ENCODE measurements at regions not wholly inside any gene's neighbourhood (a gene's known extent, or its start where the extent isn't known, plus 50 kb on each side); places are given as distances from the start of the nearest gene placed in this dataset.

- Mint-ChIP-seq H3K4me1 (peaks cover 22% of the 10 kb centered on the region), H3K4me3 (no peak overlapping the region), H3K27ac (no peak overlapping the region), H3K9me3 (no peaks in the 10 kb centered on the region), H3K36me3 (no peaks in the 10 kb centered on the region), H3K27me3 (ENCODE audit: low read depth) (peaks cover 5% of the 10 kb centered on the region)
- TF ChIP-seq CTCF (IDR thresholded peaks at IDR 0.05; ENCODE audit: unreplicated experiment): no peak
- DNase-seq (ENCODE audit: low spot score in 2 of 2, unreplicated experiment in 2 of 2): no peak
Measured at GRCh38 chr6:1479095-1479494, 89.7 kb downstream of the FOXF2 start.

DNA sequence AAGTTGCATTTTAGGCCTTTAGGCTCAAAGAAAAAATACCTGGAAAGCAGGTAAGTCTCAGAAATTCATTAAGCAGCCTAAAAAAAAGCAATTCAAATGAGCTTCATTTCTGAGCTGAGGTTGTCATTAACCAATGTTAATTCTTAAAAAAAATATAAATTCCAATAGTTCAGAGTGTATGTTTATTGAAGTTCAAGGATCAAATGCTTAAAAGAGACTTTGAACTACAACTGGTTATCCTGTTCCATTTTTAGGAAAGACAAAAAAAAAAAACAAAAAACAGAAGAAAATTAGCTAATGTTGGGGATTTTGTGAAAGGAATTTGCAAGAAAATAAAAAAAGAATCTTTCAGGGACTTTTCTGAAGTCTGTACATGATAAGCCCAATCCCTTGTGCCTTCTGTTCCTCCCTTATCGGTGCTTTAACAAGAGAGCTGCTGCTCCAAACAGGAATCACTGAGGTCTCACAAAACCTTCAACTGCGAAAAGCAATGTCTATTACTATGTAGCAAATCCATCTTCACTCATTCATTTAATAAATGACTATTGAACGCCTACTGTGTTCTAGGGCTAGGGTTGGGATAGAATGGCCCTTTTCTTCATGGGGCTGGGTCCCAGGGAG, 90.3 kb downstream of the FOXF2 start:
- H3K4me3 Mint-ChIP-seq: no peak overlapping the region
- H3K27me3 Mint-ChIP-seq (ENCODE audit: low read depth): peaks cover 6% of the 10 kb centered on the region
- peaks cover 22% of the 10 kb centered on the region for H3K4me1 Mint-ChIP-seq
- no peak for DNase-seq (ENCODE audit: low spot score in 2 of 2, unreplicated experiment in 2 of 2)
- H3K9me3 Mint-ChIP-seq: no peaks in the 10 kb centered on the region
- no peak for TF ChIP-seq CTCF (IDR thresholded peaks at IDR 0.05; ENCODE audit: unreplicated experiment)
- no peaks in the 10 kb centered on the region for H3K36me3 Mint-ChIP-seq
- no peak overlapping the region for H3K27ac Mint-ChIP-seq

- no peak for DNase-seq (ENCODE audit: low spot score in 2 of 2, unreplicated experiment in 2 of 2)
- Mint-ChIP-seq H3K4me3 (no peak overlapping the region), H3K36me3 (no peaks in the 10 kb centered on the region), H3K27ac (no peak overlapping the region), H3K9me3 (no peaks in the 10 kb centered on the region), H3K4me1 (peaks cover 22% of the 10 kb centered on the region), H3K27me3 (ENCODE audit: low read depth) (peaks cover 15% of the 10 kb centered on the region)
- no peak for TF ChIP-seq CTCF (IDR thresholded peaks at IDR 0.05; ENCODE audit: unreplicated experiment)
Measured at GRCh38 chr6:1481286-1481685, 91.9 kb downstream of the FOXF2 start.

GRCh38 chr6:1482381-1483166, 93.2 kb downstream of the FOXF2 start:
- H3K4me1 Mint-ChIP-seq: peaks cover 14% of the 10 kb centered on the region
- no peak for DNase-seq (ENCODE audit: low spot score in 2 of 2, unreplicated experiment in 2 of 2)
- H3K27me3 Mint-ChIP-seq (ENCODE audit: low read depth): peaks cover 15% of the 10 kb centered on the region
- H3K4me3 Mint-ChIP-seq: no peak overlapping the region
- TF ChIP-seq CTCF (IDR thresholded peaks at IDR 0.05; ENCODE audit: unreplicated experiment): no peak
- no peaks in the 10 kb centered on the region for H3K9me3 Mint-ChIP-seq
- no peaks in the 10 kb centered on the region for H3K36me3 Mint-ChIP-seq
- H3K27ac Mint-ChIP-seq: no peak overlapping the region

- H3K4me1 Mint-ChIP-seq: no peaks in the 10 kb centered on the region
- H3K27me3 Mint-ChIP-seq (ENCODE audit: low read depth): peaks cover 15% of the 10 kb centered on the region
- no peak for TF ChIP-seq CTCF (IDR thresholded peaks at IDR 0.05; ENCODE audit: unreplicated experiment)
- no peak overlapping the region for H3K27ac Mint-ChIP-seq
- H3K4me3 Mint-ChIP-seq: no peak overlapping the region
- DNase-seq (ENCODE audit: low spot score in 2 of 2, unreplicated experiment in 2 of 2): no peak
- no peaks in the 10 kb centered on the region for H3K36me3 Mint-ChIP-seq
- no peaks in the 10 kb centered on the region for H3K9me3 Mint-ChIP-seq
Measured at GRCh38 chr6:1485678-1486077, 96.3 kb downstream of the FOXF2 start.
